ENCODE measurements at regions not wholly inside any gene's neighbourhood (a gene's known extent, or its start where the extent isn't known, plus 50 kb on each side); places are given as distances from the start of the nearest gene placed in this dataset.

DNA sequence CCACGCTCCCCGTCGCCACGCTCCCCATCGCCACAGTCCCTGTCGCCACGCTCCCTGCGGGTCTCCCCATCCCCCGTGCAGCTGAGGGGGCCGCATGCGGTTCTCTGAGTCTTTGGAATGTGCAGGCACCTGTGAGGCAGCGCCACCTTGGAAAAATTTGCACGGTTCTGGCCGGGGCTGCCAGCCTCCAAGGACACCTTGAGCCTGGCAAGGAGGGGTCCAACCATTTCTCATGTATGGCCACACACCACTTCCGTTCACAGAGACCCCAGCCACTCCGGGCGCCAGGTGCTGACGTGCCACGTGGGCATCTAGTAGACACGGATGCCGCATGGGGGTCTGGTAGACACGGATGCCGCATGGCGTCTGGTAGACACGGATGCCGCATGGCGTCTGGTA is 70.5 kb upstream of the ADGRA1 start:
- Mint-ChIP-seq H3K36me3 (no peaks in the 10 kb centered on the region), H3K9me3 (peaks cover 0 to 2% (median 0%) of the 10 kb centered on the region in 5 donors), H3K4me3 (no peak overlapping the region), H3K4me1 (no peaks in the 10 kb centered on the region), H3K27ac (no peak overlapping the region), H3K27me3 (peaks cover 0 to 3% of the 10 kb centered on the region in 2 donors)
- Histone ChIP-seq H3K27ac (ENCODE audit: low read depth, low read length) (no peak overlapping the region), H3K27me3 (ENCODE audit: insufficient read depth, low read length, poor library complexity, severe bottlenecking) (no peaks in the 10 kb centered on the region), H3K9me3 (ENCODE audit: low read length) (no peaks in the 10 kb centered on the region), H3K4me1 (ENCODE audit: insufficient read depth, low read length) (no peaks in the 10 kb centered on the region), H3K36me3 (ENCODE audit: insufficient read depth, low read length) (no peaks in the 10 kb centered on the region), H3K4me3 (ENCODE audit: low read length) (no peak overlapping the region)
- CTCF ChIA-PET: no interaction called here
- no peak for DNase-seq
- POLR2A ChIA-PET: no interaction called here

DNA sequence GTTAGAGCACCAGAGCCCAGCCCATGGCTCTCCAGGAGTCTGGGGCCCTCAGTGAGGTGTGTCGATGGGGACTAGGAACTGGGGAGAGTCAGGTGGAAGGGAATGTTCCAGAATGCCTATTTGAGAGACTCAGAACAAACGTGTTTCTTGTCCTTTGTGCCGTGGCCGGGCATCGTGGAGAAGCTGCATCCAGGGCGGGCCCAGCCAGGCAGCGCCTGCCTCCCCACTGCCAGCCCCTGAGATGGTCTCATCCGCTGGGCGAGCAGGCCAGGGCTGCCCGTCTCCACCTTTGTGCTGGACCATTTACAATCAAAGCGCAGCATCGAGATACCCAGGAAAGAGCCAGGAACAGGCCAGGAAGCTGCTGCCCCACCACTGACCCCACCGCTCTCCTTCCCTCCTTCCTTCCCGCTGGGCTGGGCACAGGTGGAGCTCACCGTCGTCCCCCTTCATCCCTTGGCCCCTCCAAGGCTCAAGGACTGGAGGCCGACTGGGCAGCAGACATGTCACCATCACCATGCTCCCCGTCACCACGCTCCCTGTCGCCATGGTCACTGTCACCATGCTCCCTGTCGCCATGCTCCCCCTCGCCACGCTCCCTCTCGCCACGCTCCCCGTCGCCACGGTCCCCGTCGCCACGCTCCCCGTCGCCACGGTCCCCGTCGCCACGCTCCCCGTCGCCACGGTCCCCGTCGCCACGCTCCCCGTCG is 71.1 kb upstream of the ADGRA1 start:
- Histone ChIP-seq H3K27ac (ENCODE audit: low read depth, low read length) (no peak overlapping the region), H3K9me3 (ENCODE audit: low read length) (no peaks in the 10 kb centered on the region), H3K27me3 (ENCODE audit: insufficient read depth, low read length, poor library complexity, severe bottlenecking) (no peaks in the 10 kb centered on the region), H3K4me3 (ENCODE audit: low read length) (no peak overlapping the region), H3K36me3 (ENCODE audit: insufficient read depth, low read length) (no peaks in the 10 kb centered on the region), H3K4me1 (ENCODE audit: insufficient read depth, low read length) (no peaks in the 10 kb centered on the region)
- DNase-seq: no peak
- Mint-ChIP-seq H3K27ac (no peak overlapping the region), H3K9me3 (peaks cover 0 to 2% (median 0%) of the 10 kb centered on the region in 5 donors), H3K4me3 (no peak overlapping the region), H3K4me1 (no peaks in the 10 kb centered on the region), H3K27me3 (peaks cover 0 to 3% of the 10 kb centered on the region in 2 donors), H3K36me3 (no peaks in the 10 kb centered on the region)
- POLR2A ChIA-PET: no interaction called here
- CTCF ChIA-PET: no interaction called here

DNA sequence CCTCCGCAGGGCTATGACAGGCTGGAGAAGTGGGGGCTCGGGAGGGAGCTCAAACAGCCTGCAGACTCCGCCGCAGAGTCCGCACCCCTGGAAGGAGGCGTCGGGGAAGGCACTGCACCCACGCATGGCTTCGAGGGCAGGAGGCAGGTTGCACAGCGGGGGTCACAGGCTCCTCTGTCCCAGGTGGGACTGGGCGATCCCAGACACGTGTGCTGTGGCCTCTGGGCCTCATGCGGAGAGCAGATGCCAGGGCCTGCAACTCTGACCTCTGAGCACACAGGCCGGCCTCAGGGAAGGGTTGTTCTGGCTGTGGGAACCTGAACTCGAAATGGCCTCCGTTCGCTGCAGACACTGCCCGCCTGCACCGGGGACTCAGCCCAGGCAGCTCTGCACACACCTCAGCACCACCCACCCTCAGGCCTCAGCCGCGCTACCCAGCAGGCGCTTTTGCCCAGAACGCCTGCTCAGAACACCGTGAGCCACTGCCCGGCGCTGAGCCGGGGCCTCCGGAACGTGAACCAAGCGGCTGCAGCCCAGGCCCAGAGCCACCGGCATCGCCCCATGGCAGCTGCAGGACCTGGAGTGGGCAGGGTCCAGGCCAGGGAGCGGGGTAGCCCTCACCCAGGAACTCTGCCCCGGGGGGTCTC is 71.8 kb upstream of the ADGRA1 start:
- Mint-ChIP-seq H3K4me1 (no peaks in the 10 kb centered on the region), H3K27me3 (peaks cover 0 to 3% of the 10 kb centered on the region in 2 donors), H3K27ac (no peak overlapping the region), H3K36me3 (no peaks in the 10 kb centered on the region), H3K4me3 (no peak overlapping the region), H3K9me3 (peaks cover 0 to 2% (median 0%) of the 10 kb centered on the region in 5 donors)
- Histone ChIP-seq H3K36me3 (ENCODE audit: insufficient read depth, low read length) (no peaks in the 10 kb centered on the region), H3K4me3 (ENCODE audit: low read length) (no peak overlapping the region), H3K9me3 (ENCODE audit: low read length) (no peaks in the 10 kb centered on the region), H3K27me3 (ENCODE audit: insufficient read depth, low read length, poor library complexity, severe bottlenecking) (no peaks in the 10 kb centered on the region), H3K4me1 (ENCODE audit: insufficient read depth, low read length) (no peaks in the 10 kb centered on the region), H3K27ac (ENCODE audit: low read depth, low read length) (no peak overlapping the region)
- DNase-seq: no peak
- ChIA-PET POLR2A (no interaction called here), CTCF (no interaction called here)

DNA sequence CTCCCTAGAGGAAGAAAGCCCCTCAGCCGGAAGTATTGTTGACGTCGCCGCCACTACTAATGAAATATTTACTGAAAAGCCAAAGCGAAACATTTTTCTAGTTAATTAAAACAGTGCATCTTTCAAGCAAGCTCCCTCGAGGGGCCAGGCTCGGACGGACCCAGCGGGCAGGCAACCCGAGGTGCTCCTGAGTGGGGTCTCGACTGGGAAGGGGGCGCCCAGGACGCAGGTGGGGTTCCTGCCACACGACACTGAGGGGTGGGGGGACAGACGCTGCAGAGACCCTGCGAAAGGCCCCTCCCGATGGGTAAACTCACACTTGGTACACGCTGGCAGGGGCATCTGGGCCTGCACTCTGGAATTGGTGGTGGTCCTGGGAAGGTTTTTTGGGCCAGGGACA is 72.4 kb upstream of the ADGRA1 start:
- Histone ChIP-seq H3K27me3 (ENCODE audit: insufficient read depth, low read length, poor library complexity, severe bottlenecking) (no peaks in the 10 kb centered on the region), H3K27ac (ENCODE audit: low read depth, low read length) (no peak overlapping the region), H3K4me3 (ENCODE audit: low read length) (no peak overlapping the region), H3K9me3 (ENCODE audit: low read length) (no peaks in the 10 kb centered on the region), H3K4me1 (ENCODE audit: insufficient read depth, low read length) (no peaks in the 10 kb centered on the region), H3K36me3 (ENCODE audit: insufficient read depth, low read length) (no peaks in the 10 kb centered on the region)
- H3K27me3 Mint-ChIP-seq: peaks cover 0 to 3% of the 10 kb centered on the region in 2 donors
- peaks cover 0 to 2% (median 0%) of the 10 kb centered on the region in 5 donors for H3K9me3 Mint-ChIP-seq
- no peak overlapping the region for H3K4me3 Mint-ChIP-seq
- ChIA-PET CTCF (no interaction called here), POLR2A (no interaction called here)
- no peaks in the 10 kb centered on the region for H3K36me3 Mint-ChIP-seq
- no peak for DNase-seq
- no peak overlapping the region for H3K27ac Mint-ChIP-seq
- H3K4me1 Mint-ChIP-seq: no peaks in the 10 kb centered on the region

DNA sequence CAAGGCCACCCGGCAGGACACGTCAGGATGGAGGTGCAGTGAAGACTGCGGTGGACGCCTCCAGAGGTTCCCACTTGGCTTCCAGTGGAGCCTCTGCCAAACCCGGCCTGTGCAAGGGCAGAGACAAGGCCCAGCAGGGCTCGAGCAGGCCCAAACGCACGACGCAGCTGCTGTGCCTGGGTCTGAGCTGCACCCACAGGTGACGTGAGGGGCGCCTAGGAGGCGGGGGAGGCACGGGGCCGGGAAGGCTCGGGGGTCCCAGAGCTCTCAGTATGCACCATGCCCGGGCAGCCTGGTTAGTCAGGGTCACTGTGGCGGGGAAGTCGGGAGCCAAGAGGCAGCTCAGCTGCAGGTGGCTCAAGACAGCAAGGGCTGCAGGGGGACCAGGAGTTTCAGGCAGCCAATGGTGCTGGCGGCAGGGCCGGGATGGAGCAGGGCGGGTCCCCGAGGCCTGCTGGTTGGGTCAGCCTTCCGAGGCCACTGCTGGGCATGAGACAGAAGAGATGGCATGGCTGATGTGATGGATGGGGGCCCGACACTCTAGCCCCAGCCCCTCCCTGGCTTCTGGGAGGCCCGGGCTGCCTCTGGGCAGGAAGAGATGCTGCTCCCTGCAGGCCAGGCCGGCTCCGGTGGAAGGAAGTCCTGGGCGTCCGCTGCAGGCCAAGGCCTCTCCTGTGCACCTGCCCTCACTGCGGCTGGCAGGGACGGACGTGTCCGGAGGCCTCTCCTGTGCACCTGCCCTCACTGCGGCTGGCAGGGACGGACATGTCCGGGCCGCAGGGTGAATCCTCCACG is 72.2 kb upstream of the CFAP46 start:
- H3K27ac ChIP-seq (ENCODE audit: low read depth, low read length): no peak overlapping the region
- Mint-ChIP-seq H3K27me3 (peaks cover 0 to 3% of the 10 kb centered on the region in 2 donors), H3K27ac (no peak overlapping the region), H3K36me3 (no peaks in the 10 kb centered on the region), H3K4me3 (no peak overlapping the region), H3K4me1 (no peaks in the 10 kb centered on the region), H3K9me3 (peaks cover 0 to 2% (median 0%) of the 10 kb centered on the region in 5 donors)
- H3K36me3 ChIP-seq (ENCODE audit: insufficient read depth, low read length): no peaks in the 10 kb centered on the region
- ChIA-PET POLR2A (no interaction called here), CTCF (no interaction called here)
- H3K9me3 ChIP-seq (ENCODE audit: low read length): no peaks in the 10 kb centered on the region
- H3K4me1 ChIP-seq (ENCODE audit: insufficient read depth, low read length): no peaks in the 10 kb centered on the region
- no peaks in the 10 kb centered on the region for H3K27me3 ChIP-seq (ENCODE audit: insufficient read depth, low read length, poor library complexity, severe bottlenecking)
- DNase-seq: no peak
- no peak overlapping the region for H3K4me3 ChIP-seq (ENCODE audit: low read length)

DNA sequence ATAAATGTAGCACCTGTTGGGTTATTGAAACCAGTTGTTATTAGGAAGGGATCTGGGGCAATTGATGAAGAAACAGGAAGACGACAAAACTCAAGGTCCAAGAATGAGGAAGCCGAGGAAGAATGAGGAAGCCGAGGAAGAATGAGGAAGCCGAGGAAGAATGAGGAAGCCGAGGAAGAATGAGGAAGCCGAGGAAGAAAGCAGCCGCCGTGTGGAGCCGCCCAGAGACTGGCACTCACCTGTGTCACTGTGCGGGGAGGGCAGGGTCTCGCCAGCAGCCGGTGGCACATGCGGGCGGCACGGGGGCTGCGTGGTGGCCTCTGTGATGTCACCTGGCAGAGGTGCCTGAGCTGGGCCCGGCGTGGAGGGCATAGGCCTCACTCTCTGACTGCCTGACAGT is 71.1 kb upstream of the CFAP46 start:
- Histone ChIP-seq H3K4me1 (ENCODE audit: insufficient read depth, low read length) (no peaks in the 10 kb centered on the region), H3K27me3 (ENCODE audit: insufficient read depth, low read length, poor library complexity, severe bottlenecking) (no peaks in the 10 kb centered on the region), H3K27ac (ENCODE audit: low read depth, low read length) (no peak overlapping the region), H3K36me3 (ENCODE audit: insufficient read depth, low read length) (no peaks in the 10 kb centered on the region), H3K9me3 (ENCODE audit: low read length) (no peaks in the 10 kb centered on the region), H3K4me3 (ENCODE audit: low read length) (no peak overlapping the region)
- Mint-ChIP-seq H3K27ac (peak overlapping the region in 1 of 8 donors; percentile 70), H3K36me3 (no peaks in the 10 kb centered on the region), H3K4me3 (no peak overlapping the region), H3K27me3 (peaks cover 0 to 3% of the 10 kb centered on the region in 2 donors), H3K4me1 (no peaks in the 10 kb centered on the region), H3K9me3 (peaks cover 0 to 2% (median 0%) of the 10 kb centered on the region in 5 donors)
- ChIA-PET POLR2A (no interaction called here), CTCF (no interaction called here)
- DNase-seq: no peak

DNA sequence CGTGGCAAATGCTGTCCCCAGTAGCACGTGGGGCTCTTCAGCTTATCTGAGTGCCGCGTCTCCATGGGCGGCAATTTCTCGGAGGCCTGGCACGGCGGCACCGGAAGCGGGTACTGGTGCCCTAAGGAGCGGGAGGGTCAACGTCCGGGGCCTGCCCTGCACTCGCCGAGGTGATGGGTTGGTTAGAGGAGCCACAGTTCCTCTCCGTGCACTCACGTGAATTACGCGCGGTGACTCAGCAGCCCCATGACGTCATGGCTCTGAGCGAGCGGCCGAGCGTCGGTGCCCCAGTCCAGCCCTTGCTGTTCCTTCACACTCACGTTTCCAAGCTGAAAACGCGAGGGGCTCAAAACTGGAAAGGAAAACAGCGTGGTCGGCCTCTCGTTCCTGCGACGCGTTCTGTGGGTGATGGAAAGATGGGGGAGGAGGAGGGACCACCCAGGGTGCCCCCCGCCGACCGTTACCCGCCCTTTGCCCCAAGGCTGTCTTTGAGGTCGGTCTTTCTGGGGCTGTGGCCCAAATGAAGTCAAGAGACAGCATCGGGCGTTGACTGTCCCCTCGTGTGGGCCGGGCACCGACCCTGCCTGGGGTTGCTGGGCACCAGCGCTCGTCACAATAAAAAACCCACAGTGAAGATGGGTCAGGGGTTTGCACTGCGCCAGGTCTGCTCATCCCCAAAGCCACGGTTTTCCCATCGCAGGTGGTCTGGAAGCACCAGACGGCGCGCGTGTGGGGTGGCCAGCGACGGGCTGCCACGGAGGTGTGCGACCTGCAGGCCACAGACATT is 70.4 kb upstream of the CFAP46 start:
- Mint-ChIP-seq H3K36me3 (no peaks in the 10 kb centered on the region), H3K9me3 (peaks cover 0 to 2% (median 0%) of the 10 kb centered on the region in 5 donors)
- H3K4me1 ChIP-seq (ENCODE audit: insufficient read depth, low read length): no peaks in the 10 kb centered on the region

More for the DNA sequence above, 70.4 kb upstream of the CFAP46 start:
- no peak overlapping the region for H3K4me3 Mint-ChIP-seq
- H3K9me3 ChIP-seq (ENCODE audit: low read length): no peaks in the 10 kb centered on the region
- DNase-seq: no peak
- ChIA-PET CTCF (no interaction called here), POLR2A (no interaction called here)
- peaks cover 0 to 3% of the 10 kb centered on the region in 2 donors for H3K27me3 Mint-ChIP-seq
- H3K4me1 Mint-ChIP-seq: no peaks in the 10 kb centered on the region
- no peaks in the 10 kb centered on the region for H3K27me3 ChIP-seq (ENCODE audit: insufficient read depth, low read length, poor library complexity, severe bottlenecking)
- H3K4me3 ChIP-seq (ENCODE audit: low read length): no peak overlapping the region
- no peak overlapping the region for H3K27ac ChIP-seq (ENCODE audit: low read depth, low read length)
- H3K36me3 ChIP-seq (ENCODE audit: insufficient read depth, low read length): no peaks in the 10 kb centered on the region
- no peak overlapping the region for H3K27ac Mint-ChIP-seq
